ENCODE measurements at regions not wholly inside any gene's neighbourhood (a gene's known extent, or its start where the extent isn't known, plus 50 kb on each side); places are given as distances from the start of the nearest gene placed in this dataset.

GRCh38 chr11:11119917-11120316 lies 233.1 kb downstream of the CSNK2A3 start:
- Histone ChIP-seq H3K9me3 (replicated peaks; ENCODE audit: control insufficient read depth, insufficient read depth, low read length) (no peaks in the 10 kb centered on the region), H3K27me3 (replicated peaks in 1 of 2; ENCODE audit: control insufficient read depth in 2 of 2, insufficient read depth in 2 of 2, low read length in 1 of 2) (no peaks in the 10 kb centered on the region; a peak in 3 of 4 replicates), H2AFZ (ENCODE audit: control insufficient read depth, low read depth, low read length) (no peak overlapping the region), H3K4me3 (no peak overlapping the region), H4K20me1 (ENCODE audit: control insufficient read depth, insufficient read depth) (no peaks in the 10 kb centered on the region), H3K9ac (ENCODE audit: control insufficient read depth, insufficient read depth, low read length) (no peak overlapping the region), H3K36me3 (ENCODE audit: control insufficient read depth in 2 of 2, insufficient read depth in 2 of 2, low read length in 1 of 2) (no peaks in the 10 kb centered on the region), H3K27ac (ENCODE audit: control insufficient read depth, insufficient read depth) (no peak overlapping the region), H3K4me2 (ENCODE audit: control insufficient read depth, insufficient read depth) (no peak overlapping the region), H3K4me1 (ENCODE audit: control insufficient read depth, insufficient read depth, low read length) (no peaks in the 10 kb centered on the region), H3K79me2 (ENCODE audit: control insufficient read depth, insufficient read depth, low read length) (no peaks in the 10 kb centered on the region)
- BruUV-seq (replicated peaks) = no TSS peak
- in situ Hi-C loops (cut with MboI) = no loop called here
- POLR2A ChIA-PET = no interaction called here
- SMC1A ChIA-PET (ENCODE audit: uncharacterized antibody, unreplicated experiment) = interaction anchor here (1.4 kb wide), 1 partner anchor 10 kb away, joined by 3 read pairs; no protein-coding TSS in a partner anchor
- DNase-seq (ENCODE audit: low read depth, low spot score) (no peak), ATAC-seq (no peak), FAIRE-seq (no peak)
- CTCF ChIA-PET = interaction anchor here (0.9 to 1.3 kb wide), 3 partner anchors 36 to 92 kb away, joined by 3 to 4 read pairs (median 4); no protein-coding TSS in a partner anchor
- RAD21 ChIA-PET (ENCODE audit: unreplicated experiment) = interaction anchor here (0.9 kb wide), 1 partner anchor 10 kb away, joined by 3 read pairs; no protein-coding TSS in a partner anchor
- intact Hi-C loops (cut with micrococcal nuclease; ENCODE audit: unreplicated experiment) = no loop called here
- WGBS (ENCODE audit: insufficient coverage, insufficient replicate concordance, low lambda C conversion rate, missing lambda C conversion rate) = 0% methylated on average over 1 of the region's 1 CpG
- no peak for TF ChIP-seq POLR2AphosphoS2 (IDR thresholded peaks at IDR 0.05; ENCODE audit: low read depth, low read length)
- TF ChIP-seq TCF7 (IDR thresholded peaks at IDR 0.05; ENCODE audit: borderline replicate concordance) = no peak
- TF ChIP-seq NFXL1 (IDR thresholded peaks at IDR 0.05; ENCODE audit: borderline replicate concordance) = no peak
- no peak for TF ChIP-seq USF2 (IDR thresholded peaks at IDR 0.05; ENCODE audit: borderline replicate concordance, low read depth, low read length)
- TF ChIP-seq CTCF (IDR thresholded peaks at IDR 0.05 in 2 of 3, conservative IDR thresholded peaks at IDR 0.05 in 1 of 3; ENCODE audit: control insufficient read depth in 2 of 3, extremely low read depth in 1 of 3, insufficient read depth in 1 of 3, low read depth in 3 of 3, low read length in 3 of 3) = no peak
- TF ChIP-seq RELB (IDR thresholded peaks at IDR 0.05; ENCODE audit: low read depth) = no peak
- no peak for TF ChIP-seq BHLHE40 (IDR thresholded peaks at IDR 0.05; ENCODE audit: borderline replicate concordance in 1 of 2, low read depth in 2 of 2, low read length in 1 of 2)
- TF ChIP-seq ATF2 (IDR thresholded peaks at IDR 0.05; ENCODE audit: low read length) = no peak
- no peak for TF ChIP-seq RAD21 (IDR thresholded peaks at IDR 0.05; ENCODE audit: insufficient read depth, low read depth, low read length)
- no peak for TF ChIP-seq NR2C1 (IDR thresholded peaks at IDR 0.05)
- TF ChIP-seq SMAD1 (IDR thresholded peaks at IDR 0.05; ENCODE audit: low read depth, partially characterized antibody) = no peak
- TF ChIP-seq CREM (IDR thresholded peaks at IDR 0.05; ENCODE audit: low read depth) = no peak
- TF ChIP-seq SREBF2 (IDR thresholded peaks at IDR 0.05; ENCODE audit: low read length) = no peak
- no peak for TF ChIP-seq ZNF274 (IDR thresholded peaks at IDR 0.05; ENCODE audit: insufficient read depth, insufficient read length)
- no peak for TF ChIP-seq CHD2 (IDR thresholded peaks at IDR 0.05; ENCODE audit: borderline replicate concordance, low read depth, low read length)
- no peak for TF ChIP-seq ATF7 (IDR thresholded peaks at IDR 0.05; ENCODE audit: low read depth)
- no peak for TF ChIP-seq ZZZ3 (IDR thresholded peaks at IDR 0.05; ENCODE audit: control insufficient read depth, insufficient read length, low read depth)
- no peak for TF ChIP-seq ASH2L (IDR thresholded peaks at IDR 0.05; ENCODE audit: borderline replicate concordance, low read depth)
- no peak for TF ChIP-seq MXI1 (IDR thresholded peaks at IDR 0.05; ENCODE audit: low read depth, low read length)
